SJCRH30 (cell line): ENCODE measurements at regions not wholly inside any gene's neighbourhood (a gene's known extent, or its start where the extent isn't known, plus 50 kb on each side); places are given as distances from the start of the nearest gene placed in this dataset.
"Not testable (repeated sequence)": the region's sequence is repeated elsewhere in the genome, so short reads cannot be mapped to it uniquely, and the experiment has no call there.

Source experiments
- DNase-seq, 2 experiments: peaks; one replicate each; pipeline ENCODE4 v3.0.0-alpha.2; 2015 to 2020
- H3K27ac ChIP-seq: fragments of 250-450 bp; sonication (Bioruptor Pico); 2 replicates; pipeline ENCODE4 v1.5.1; 2020; ENCODE audit warnings: mild to moderate bottlenecking, moderate library complexity
- H3K27me3 ChIP-seq: fragments of 250-450 bp; sonication (Bioruptor Pico); 2 replicates; pipeline ENCODE4 v1.5.1; 2020; ENCODE audit warnings: mild to moderate bottlenecking, moderate library complexity
- H3K36me3 ChIP-seq: fragments of 250-450 bp; sonication (Bioruptor Pico); 2 replicates; pipeline ENCODE4 v1.5.1; 2020; ENCODE audit warnings: mild to moderate bottlenecking, moderate library complexity
- H3K4me1 ChIP-seq: fragments of 250-450 bp; sonication (Bioruptor Pico); 2 replicates; pipeline ENCODE4 v1.5.1; 2020; ENCODE audit warnings: mild to moderate bottlenecking, moderate library complexity
- H3K4me3 ChIP-seq: fragments of 250-450 bp; sonication (Bioruptor Pico); 2 replicates; pipeline ENCODE4 v1.5.1; 2020; ENCODE audit warnings: mild to moderate bottlenecking, moderate library complexity
- H3K9me3 ChIP-seq: fragments of 250-450 bp; sonication (Bioruptor Pico); replicated peaks from 2 replicates; pipeline ENCODE4 v1.5.1; 2020; ENCODE audit warnings: mild to moderate bottlenecking, moderate library complexity

DNA sequence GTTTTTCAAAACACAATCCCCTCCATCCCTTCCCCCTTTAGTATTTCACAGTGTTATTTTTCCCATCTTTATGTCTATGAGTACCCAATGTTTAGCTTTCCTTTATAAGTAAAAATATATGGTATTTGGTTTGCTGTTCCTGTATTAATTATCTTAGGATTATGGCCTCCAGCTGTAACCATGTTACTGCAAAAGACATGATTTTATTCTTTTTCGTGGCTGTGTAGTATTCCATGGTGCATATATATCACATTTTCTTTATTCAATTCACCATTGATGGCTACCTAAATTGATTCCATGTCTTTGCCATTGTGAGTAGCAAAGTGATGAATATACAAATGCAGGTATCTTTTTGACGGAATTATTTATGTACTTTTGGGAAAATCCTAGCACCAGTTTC, 346.4 kb upstream of the CNTN5 start:
- H3K36me3 ChIP-seq, result no peaks in the 10 kb centered on the region
- no peak overlapping the region for H3K27ac ChIP-seq
- no peak for DNase-seq
- no peaks in the 10 kb centered on the region for H3K27me3 ChIP-seq
- H3K9me3 ChIP-seq, result no peaks in the 10 kb centered on the region
- H3K4me1 ChIP-seq, result no peaks in the 10 kb centered on the region
- H3K4me3 ChIP-seq, result no peak overlapping the region

DNA sequence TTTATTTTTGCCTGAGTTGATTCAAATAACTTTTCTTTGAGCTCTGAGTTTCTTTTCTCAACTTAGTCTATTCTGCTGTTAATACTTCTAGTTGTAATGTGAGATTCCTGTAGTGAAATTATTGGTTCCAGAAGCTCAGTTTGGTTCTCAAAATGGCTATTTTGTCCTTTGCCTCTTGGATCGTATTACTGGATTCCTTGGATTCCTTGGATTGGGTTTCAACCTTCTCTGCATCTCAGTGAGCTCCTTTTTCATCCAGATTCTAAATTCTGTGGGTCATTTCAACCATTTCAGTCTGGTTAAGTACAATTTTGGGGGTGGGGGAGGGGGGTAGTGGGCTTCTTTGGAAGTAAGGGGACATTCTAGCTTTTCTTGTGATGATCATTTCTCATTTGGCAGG, 341.1 kb upstream of the CNTN5 start:
- H3K36me3 ChIP-seq, result no peaks in the 10 kb centered on the region
- no peak overlapping the region for H3K4me3 ChIP-seq
- no peak for DNase-seq
- no peaks in the 10 kb centered on the region for H3K9me3 ChIP-seq
- no peak overlapping the region for H3K27ac ChIP-seq
- H3K27me3 ChIP-seq, result no peaks in the 10 kb centered on the region
- H3K4me1 ChIP-seq, result no peaks in the 10 kb centered on the region

DNA sequence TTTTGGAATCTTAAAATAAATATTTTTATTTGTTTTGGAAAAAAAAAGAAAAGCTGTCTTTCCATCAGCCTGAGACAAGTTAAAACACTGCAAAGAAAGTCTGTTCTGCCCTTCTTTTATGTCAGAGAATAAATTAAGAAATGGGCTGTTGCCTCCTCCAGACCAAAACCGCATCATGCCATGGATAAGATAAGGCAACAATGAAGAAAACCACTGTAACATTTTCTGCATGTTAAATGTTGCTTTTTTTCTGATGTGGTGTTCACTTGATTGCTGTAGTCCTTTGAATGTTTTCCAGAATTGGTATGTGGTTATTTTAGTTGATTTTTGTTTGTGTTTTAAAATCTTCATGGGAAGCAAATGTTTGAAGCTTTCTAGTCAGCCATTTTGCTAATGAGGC, 319.2 kb upstream of the CNTN5 start:
- Histone ChIP-seq H3K9me3 (no peaks in the 10 kb centered on the region), H3K27ac (no peak overlapping the region), H3K36me3 (no peaks in the 10 kb centered on the region), H3K4me1 (no peaks in the 10 kb centered on the region), H3K4me3 (no peak overlapping the region), H3K27me3 (no peaks in the 10 kb centered on the region)
- DNase-seq, result no peak

DNA sequence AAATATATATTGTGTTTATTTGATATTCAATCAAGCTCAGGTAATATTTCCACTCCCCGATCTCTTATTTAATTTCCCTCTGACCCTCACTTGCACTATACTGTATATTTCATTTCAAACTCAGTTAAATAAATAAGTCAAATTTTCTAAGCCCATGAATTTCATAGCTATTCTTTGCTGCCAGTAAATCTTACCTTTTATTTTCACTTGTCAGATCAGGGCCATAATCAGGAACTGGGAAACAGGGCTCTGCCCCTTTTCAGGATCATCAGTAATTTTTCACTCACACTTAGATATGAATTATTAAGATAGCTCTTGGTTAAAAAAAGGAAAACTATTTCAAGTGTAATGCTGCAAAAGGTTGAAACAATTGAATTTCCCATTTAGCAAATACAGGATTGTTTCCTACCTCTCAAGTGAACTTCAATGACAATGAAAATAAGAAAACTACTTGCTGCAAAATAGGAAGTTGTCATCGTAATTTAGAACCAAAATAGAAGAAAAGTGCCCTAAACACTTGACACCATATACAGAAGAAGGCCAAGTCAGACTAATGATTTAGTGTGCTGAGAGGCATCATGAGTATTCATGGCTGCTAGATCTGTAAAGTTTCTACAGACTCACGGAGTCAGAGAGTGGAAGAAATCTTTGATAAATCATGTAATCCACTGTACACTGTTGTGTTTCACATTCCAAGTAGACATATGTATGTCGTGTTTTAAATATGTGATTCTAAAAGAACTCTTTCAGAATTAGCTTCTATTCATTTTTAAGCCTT, 316.8 kb upstream of the CNTN5 start:
- Histone ChIP-seq H3K27ac (no peak overlapping the region), H3K4me1 (no peaks in the 10 kb centered on the region), H3K36me3 (no peaks in the 10 kb centered on the region), H3K4me3 (no peak overlapping the region), H3K9me3 (no peaks in the 10 kb centered on the region), H3K27me3 (no peaks in the 10 kb centered on the region)
- no peak for DNase-seq

DNA sequence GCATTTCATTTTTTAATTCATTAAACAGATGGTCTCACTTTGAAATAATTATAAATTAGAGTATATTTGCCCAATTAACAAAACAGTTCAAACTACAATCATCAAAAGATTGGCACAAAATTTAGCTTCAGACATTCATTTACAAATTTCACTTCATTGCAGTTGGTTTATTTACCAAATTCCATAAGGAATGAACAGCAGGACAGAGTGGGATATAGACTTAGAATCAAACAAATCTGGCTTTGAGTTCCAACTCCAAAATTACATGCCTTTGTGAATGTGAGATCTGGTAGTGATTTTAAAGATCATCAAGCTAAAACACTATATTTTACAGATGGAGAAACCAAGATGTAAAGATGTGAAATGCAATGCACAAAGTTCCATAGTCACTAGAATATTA, 310.7 kb upstream of the CNTN5 start:
- H3K9me3 ChIP-seq, result no peaks in the 10 kb centered on the region
- H3K36me3 ChIP-seq, result no peaks in the 10 kb centered on the region
- no peaks in the 10 kb centered on the region for H3K4me1 ChIP-seq
- DNase-seq, result no peak
- no peak overlapping the region for H3K27ac ChIP-seq
- H3K4me3 ChIP-seq, result no peak overlapping the region
- H3K27me3 ChIP-seq, result no peaks in the 10 kb centered on the region

DNA sequence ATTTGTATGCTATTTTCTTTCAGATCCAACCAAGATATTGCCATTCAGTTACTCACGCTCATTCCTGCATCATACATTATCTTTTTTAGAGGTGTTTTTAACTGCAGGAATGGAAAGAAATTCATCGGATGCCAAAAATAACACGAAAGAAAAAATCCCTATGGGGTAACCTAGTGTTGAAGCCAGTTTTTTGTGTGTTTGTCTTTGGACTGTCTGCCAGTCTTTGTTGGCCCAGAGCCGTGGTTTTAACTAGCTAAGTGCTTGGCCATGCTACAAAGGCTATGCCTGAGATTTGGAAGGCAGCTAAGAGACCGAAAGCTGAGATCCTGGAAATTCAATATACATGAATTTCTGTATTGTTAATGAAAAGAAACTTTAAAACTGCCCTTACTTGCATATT, 309.8 kb upstream of the CNTN5 start:
- no peaks in the 10 kb centered on the region for H3K27me3 ChIP-seq
- no peaks in the 10 kb centered on the region for H3K36me3 ChIP-seq
- H3K4me3 ChIP-seq, result no peak overlapping the region
- H3K4me1 ChIP-seq, result no peaks in the 10 kb centered on the region
- no peak overlapping the region for H3K27ac ChIP-seq
- DNase-seq, result no peak
- H3K9me3 ChIP-seq, result no peaks in the 10 kb centered on the region

DNA sequence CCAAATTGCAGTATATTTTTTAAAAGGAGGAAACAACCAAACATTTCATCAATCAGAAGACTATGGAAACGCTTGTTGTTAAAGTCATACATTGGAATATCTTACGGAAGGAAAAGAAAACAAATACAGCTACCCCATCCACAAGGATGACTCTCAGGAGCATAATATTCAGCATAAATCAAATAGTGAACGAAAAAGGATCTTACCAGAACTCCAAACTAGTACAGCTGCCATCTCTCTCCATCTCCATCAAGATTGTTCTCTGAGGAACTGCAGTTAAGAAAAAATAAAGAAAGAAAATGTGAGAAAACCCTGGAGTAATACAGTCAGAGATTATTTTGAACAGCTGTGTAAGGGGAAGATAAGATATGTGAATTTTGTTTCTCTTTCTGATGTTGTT, 299.8 kb upstream of the CNTN5 start:
- no peak for DNase-seq
- H3K36me3 ChIP-seq, result no peaks in the 10 kb centered on the region
- no peaks in the 10 kb centered on the region for H3K9me3 ChIP-seq
- no peak overlapping the region for H3K27ac ChIP-seq
- H3K4me3 ChIP-seq, result no peak overlapping the region
- H3K4me1 ChIP-seq, result no peaks in the 10 kb centered on the region
- no peaks in the 10 kb centered on the region for H3K27me3 ChIP-seq

DNA sequence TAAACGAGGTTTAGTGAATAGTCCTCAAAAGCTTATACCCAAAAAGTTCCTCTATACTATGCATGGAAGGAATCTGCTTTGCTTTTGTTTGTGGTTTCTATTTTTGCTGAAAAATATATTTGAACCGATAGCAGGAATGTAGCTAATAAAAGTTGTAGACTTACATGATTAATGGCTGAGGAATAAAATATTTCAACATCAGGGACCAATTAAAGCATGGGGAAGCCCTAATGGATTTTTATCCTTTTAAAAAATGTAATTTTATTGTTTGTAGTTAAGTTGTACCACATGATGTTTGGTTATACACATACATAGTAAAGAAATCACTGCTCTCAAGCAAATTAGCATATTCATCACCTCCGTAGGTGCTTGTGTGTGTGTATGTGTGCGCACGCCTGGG, 295.3 kb upstream of the CNTN5 start:
- no peak for DNase-seq
- Histone ChIP-seq H3K9me3 (no peaks in the 10 kb centered on the region), H3K4me1 (no peaks in the 10 kb centered on the region)

DNA sequence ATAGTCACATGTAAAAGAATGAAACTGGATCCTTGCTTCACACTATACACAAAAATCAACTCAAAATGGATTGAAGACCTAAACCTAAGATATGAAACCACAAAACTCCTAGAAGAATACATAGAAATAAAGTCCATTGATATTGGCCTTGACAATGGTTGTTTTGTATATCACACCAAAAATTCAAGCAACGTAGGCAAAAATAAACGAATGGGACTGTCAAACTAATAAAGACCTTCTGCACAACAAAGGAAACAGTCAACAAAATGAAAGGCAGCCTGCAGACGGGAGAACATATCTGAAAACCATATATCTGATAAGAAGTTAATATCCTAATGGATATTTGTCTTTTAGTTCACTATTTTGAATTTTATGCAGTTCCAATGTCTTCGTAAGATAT, 292.3 kb upstream of the CNTN5 start:
- no peak overlapping the region for H3K4me3 ChIP-seq
- no peaks in the 10 kb centered on the region for H3K36me3 ChIP-seq
- H3K27ac ChIP-seq, result no peak overlapping the region
- DNase-seq, result no peak
- no peaks in the 10 kb centered on the region for H3K27me3 ChIP-seq
- H3K4me1 ChIP-seq, result no peaks in the 10 kb centered on the region
- no peaks in the 10 kb centered on the region for H3K9me3 ChIP-seq

More for the DNA sequence above, 295.3 kb upstream of the CNTN5 start:
- Histone ChIP-seq H3K4me3 (no peak overlapping the region), H3K27me3 (no peaks in the 10 kb centered on the region), H3K27ac (no peak overlapping the region), H3K36me3 (no peaks in the 10 kb centered on the region)

DNA sequence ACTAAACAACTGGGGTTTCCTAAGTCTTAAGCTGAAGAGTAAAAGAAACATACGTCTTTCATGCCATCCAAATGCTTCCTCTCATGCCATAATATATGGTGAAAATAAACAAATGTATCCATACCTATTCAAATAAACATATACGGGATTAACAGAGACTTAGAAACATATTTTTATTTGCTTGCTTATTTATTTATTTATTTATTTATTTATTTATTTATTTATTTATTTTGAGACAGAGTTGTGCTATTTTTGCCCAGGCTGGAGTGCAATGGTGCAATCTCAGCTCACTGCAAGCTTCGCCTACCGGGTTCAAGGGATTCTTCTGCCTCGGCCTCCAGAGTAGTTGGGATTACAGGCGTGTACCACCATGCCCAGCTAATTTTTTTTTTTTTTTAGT, 291.6 kb upstream of the CNTN5 start:
- Histone ChIP-seq H3K4me1 (peaks cover 4% of the 10 kb centered on the region; the same call in 1 of the 2 replicates), H3K27me3 (no peaks in the 10 kb centered on the region), H3K36me3 (no peaks in the 10 kb centered on the region), H3K27ac (no peak overlapping the region), H3K4me3 (no peak overlapping the region), H3K9me3 (no peaks in the 10 kb centered on the region)
- no peak for DNase-seq

DNA sequence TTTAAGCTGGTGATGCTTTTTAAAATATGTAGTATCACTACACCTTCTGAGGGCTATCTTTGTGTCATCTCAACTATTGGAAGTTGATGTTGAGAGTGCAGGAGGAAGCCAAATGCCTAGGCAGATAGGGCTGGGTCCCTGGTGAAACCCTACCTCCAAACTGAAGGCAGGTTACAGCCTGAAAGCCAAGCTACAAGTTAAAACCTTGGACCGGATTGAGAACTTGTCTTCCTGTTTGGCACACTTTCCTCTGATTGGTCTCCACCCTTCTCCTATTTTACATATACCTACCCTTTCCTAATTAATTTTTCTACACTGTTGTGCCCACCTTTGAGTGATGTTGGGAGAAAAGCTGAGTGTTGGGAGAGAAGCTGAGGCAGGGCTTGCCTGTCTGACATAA, 287.8 kb upstream of the CNTN5 start:
- H3K27me3 ChIP-seq, result no peaks in the 10 kb centered on the region
- no peak overlapping the region; the same call in 1 of the 2 replicates for H3K27ac ChIP-seq
- no peak for DNase-seq
- H3K36me3 ChIP-seq, result no peaks in the 10 kb centered on the region
- H3K9me3 ChIP-seq, result no peaks in the 10 kb centered on the region
- peaks cover 4% of the 10 kb centered on the region; the same call in 1 of the 2 replicates for H3K4me1 ChIP-seq
- H3K4me3 ChIP-seq, result no peak overlapping the region

DNA sequence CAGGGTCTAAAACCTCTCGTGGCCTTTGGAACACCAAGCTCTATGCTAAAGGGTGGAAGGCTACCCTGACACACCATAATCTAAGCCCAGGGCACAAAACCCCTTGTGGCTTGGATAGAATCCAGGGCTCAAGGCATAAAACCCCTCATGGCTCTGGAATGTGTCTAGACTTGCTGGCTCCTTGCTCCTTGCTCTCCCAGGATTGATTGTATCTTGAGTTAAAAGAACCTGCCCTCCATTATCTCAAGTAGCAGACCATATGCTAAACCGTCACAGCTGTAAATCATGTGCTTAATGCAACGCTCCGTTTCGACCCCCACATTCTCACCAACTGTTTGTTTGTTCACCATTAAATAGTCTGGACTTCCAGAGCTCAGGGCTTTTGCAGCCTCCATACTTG, 287.4 kb upstream of the CNTN5 start:
- H3K36me3 ChIP-seq, H3K27me3 ChIP-seq, H3K4me1 ChIP-seq, H3K9me3 ChIP-seq, H3K27ac ChIP-seq, H3K4me3 ChIP-seq: not testable (repeated sequence)
- DNase-seq, result peak; percentile 27 to 52

DNA sequence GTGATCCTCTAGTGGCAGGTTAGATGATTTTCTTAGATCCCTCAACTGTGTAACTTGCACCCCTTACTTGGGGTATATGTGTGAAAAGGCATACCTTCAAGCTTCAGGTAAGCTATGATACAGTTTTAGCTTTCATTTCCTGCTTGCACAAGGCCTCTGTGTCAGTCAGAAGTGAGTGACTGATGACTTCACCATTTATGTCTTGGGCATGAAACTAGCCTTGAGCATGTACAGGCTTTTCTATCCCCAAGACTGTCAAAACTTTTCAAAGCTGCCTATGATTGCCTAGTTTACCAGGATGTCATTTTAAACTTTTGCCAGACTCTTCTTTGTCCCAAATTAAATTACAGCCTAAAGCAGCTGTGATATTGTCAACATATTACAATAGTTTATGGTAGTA, 286.1 kb upstream of the CNTN5 start:
- Histone ChIP-seq H3K4me1 (peaks cover 4% of the 10 kb centered on the region; the same call in 1 of the 2 replicates), H3K36me3 (no peaks in the 10 kb centered on the region), H3K9me3 (no peaks in the 10 kb centered on the region), H3K4me3 (no peak overlapping the region), H3K27ac (no peak overlapping the region), H3K27me3 (no peaks in the 10 kb centered on the region)
- DNase-seq, result no peak

DNA sequence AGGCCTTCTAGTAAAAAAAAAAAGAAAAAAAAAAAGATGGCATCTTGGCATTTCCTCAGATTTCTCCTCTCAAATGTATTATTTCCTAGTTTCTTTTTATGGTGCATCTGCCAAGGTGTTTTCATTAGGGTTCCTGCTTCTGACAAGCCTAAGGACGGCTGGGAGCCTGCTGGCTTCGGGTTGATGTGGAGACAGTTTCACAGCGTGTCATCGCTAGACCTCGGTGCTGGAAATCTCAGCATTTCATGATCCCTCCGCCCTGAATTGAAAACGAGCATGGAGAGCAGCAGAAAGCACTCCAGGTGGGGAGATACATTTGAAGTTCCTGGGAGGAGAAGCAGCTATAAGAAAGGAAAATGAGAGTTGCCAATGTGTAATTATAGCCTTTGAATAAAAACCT, 283.9 kb upstream of the CNTN5 start:
- no peak overlapping the region for H3K4me3 ChIP-seq
- DNase-seq, result no peak
- no peaks in the 10 kb centered on the region for H3K36me3 ChIP-seq
- H3K9me3 ChIP-seq, result no peaks in the 10 kb centered on the region
- peaks cover 4% of the 10 kb centered on the region; the same call in 1 of the 2 replicates for H3K4me1 ChIP-seq
- H3K27ac ChIP-seq, result no peak overlapping the region
- no peaks in the 10 kb centered on the region for H3K27me3 ChIP-seq

DNA sequence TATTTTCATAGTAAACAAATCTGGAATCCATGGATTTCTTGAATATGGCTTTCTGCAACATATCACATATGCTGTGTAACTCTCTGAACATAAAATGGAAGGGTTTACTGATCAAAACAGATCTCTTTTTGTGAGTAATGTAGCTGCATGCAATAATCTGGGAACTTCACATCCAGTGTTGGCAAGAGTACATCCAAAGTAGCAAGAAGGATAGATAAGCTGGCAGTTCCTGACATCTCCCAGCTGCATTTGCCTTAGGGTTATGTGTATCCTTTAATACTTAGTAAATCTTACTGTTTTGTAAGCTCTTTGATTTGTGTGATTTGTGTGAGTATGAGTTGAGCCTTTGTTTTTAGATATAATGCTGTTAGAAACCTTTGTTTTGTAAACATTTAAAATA, 280.4 kb upstream of the CNTN5 start:
- no peaks in the 10 kb centered on the region for H3K27me3 ChIP-seq
- DNase-seq, result no peak
- H3K4me1 ChIP-seq, result no peaks in the 10 kb centered on the region
- H3K9me3 ChIP-seq, result no peaks in the 10 kb centered on the region
- no peak overlapping the region for H3K4me3 ChIP-seq
- no peak overlapping the region for H3K27ac ChIP-seq
- H3K36me3 ChIP-seq, result no peaks in the 10 kb centered on the region

DNA sequence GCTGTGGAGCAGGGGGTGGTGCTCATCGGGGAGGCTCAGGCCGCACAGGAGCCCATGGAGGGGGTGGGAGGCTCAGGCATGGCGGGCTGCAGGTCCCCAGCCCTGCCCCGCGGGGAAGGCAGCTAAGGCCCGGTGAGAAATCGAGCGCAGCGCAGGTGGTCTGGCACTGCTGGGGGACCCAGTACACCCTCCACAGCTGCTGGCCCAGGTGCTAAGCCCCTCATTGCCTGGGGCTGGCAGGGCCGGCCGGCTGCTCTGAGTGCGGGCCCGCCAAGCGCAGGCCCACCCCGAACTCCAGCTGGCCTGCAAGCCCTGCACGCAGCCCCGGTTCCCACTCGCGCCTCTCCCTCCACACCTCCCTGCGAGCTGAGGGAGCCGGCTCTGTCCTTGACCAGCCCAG, 257.3 kb upstream of the CNTN5 start:
- H3K27ac ChIP-seq, H3K36me3 ChIP-seq, H3K4me1 ChIP-seq, H3K27me3 ChIP-seq, H3K4me3 ChIP-seq, H3K9me3 ChIP-seq, DNase-seq: not testable (repeated sequence)
